Colonic mucosa (tissue), 4 donors: ENCODE measurements at regions not wholly inside any gene's neighbourhood (a gene's known extent, or its start where the extent isn't known, plus 50 kb on each side); places are given as distances from the start of the nearest gene placed in this dataset.

Source experiments
- DNase-seq: peaks from one replicate; pipeline ENCODE4 v3.0.0-alpha.2; 2020
- H3K27ac ChIP-seq: fragments of 200-600 bp; one replicate; pipeline ENCODE4 v1.8.0; 2021
- H3K27me3 ChIP-seq: fragments of 200-600 bp; one replicate; pipeline ENCODE4 v1.8.0; 2021
- H3K36me3 ChIP-seq: fragments of 200-600 bp; one replicate; pipeline ENCODE4 v1.8.0; 2021
- H3K4me1 ChIP-seq: fragments of 200-600 bp; one replicate; pipeline ENCODE4 v1.8.0; 2021; ENCODE audit warnings: mild to moderate bottlenecking
- H3K4me3 ChIP-seq: fragments of 200-600 bp; one replicate; pipeline ENCODE4 v1.8.0; 2021
- H3K9ac ChIP-seq, 2 donors: one replicate each; pipeline ENCODE4 v1.7.0; 2013; ENCODE audit warnings: control low read depth in 2 of 2, low read depth in 2 of 2, low read length in 2 of 2
- H3K9me3 ChIP-seq: fragments of 200-600 bp; one replicate; pipeline ENCODE4 v1.8.0; 2021
- intact Hi-C: fragments of 100-400 bp; cut with DNase I; formaldehyde crosslinking; loops from one replicate; pipeline ENCODE4 v1.14.1; 2022
- TF ChIP-seq, protein P1 (sequence below): fragments of 200-600 bp; IDR thresholded peaks from one replicate; pipeline ENCODE4 v1.8.0; 2022; ENCODE audit warnings: antibody characterized with exemption, mild to moderate bottlenecking
- donor health status: healthy.
- donor health status: DM: no; HTN: no; CAD: no.
- donor health status: DM: no; HTN: no; CAD: no.

DNA sequence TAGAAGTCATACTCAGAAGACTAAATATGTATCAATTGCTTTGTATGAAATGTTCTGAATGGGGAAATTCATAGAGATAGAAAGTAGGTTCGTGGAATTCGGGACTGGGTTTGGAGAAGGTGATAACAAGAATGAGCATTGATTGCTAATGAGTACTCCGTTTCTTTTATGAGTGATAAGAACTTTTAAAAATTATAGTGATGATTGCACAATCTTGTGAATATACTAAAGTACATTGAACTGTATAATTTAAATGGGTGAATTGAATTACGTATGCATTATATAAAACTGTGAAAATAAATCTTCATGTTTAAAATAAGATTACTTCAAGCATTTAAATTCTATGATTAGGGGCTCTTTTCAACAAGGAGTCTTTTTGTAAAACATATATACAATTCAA, 425.6 kb upstream of the NCAM2 start:
- Histone ChIP-seq H3K4me3 (no peak overlapping the region), H3K4me1 (no peaks in the 10 kb centered on the region), H3K9ac (no peak overlapping the region), H3K27ac (no peak overlapping the region), H3K27me3 (no peaks in the 10 kb centered on the region), H3K9me3 (no peaks in the 10 kb centered on the region), H3K36me3 (no peaks in the 10 kb centered on the region)
- DNase-seq, result no peak
- intact Hi-C loops, result no loop called here
- TF ChIP-seq, protein P1, sequence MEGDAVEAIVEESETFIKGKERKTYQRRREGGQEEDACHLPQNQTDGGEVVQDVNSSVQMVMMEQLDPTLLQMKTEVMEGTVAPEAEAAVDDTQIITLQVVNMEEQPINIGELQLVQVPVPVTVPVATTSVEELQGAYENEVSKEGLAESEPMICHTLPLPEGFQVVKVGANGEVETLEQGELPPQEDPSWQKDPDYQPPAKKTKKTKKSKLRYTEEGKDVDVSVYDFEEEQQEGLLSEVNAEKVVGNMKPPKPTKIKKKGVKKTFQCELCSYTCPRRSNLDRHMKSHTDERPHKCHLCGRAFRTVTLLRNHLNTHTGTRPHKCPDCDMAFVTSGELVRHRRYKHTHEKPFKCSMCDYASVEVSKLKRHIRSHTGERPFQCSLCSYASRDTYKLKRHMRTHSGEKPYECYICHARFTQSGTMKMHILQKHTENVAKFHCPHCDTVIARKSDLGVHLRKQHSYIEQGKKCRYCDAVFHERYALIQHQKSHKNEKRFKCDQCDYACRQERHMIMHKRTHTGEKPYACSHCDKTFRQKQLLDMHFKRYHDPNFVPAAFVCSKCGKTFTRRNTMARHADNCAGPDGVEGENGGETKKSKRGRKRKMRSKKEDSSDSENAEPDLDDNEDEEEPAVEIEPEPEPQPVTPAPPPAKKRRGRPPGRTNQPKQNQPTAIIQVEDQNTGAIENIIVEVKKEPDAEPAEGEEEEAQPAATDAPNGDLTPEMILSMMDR, result no peak

DNA sequence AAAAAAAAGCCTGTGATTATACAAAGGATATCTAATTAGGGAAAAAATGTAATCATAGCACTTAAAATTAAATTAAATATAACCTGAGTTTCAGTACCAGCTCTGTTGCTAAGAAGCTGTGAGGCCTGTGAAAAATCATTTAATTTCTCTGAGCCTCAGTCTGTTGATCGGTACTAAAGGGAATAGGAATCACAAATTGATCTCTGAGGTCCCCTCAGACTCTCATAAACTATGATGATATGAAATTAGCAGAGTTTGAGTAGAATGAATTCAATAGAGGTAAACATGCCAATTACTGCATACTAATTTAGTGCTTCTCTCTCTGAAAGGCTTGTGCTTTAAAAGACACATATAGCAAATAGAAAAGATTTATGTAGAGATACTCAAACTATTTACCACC, 416.8 kb upstream of the NCAM2 start:
- H3K27ac ChIP-seq, result no peak overlapping the region
- H3K9ac ChIP-seq, result no peak overlapping the region

DNA sequence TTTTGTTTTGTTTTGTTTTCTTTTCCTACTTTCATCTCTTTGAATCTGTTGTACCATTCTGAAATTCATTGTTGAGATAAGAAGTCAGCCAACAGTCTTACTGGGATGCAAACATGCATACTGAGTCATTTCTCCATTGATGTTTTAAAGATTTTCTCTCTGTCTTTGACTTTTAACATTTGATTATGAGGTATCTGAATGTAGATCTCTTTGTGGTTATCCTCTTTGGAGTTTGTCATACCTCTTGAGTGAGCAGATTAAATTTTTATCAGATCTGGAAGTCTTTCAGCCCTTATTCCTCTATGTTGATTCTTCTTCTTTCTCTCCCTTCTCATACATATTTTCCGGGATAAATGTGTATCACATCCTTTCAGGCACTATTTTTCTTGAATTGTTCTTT, 406.9 kb upstream of the NCAM2 start:
- intact Hi-C loops, result no loop called here
- Histone ChIP-seq H3K27me3 (no peaks in the 10 kb centered on the region), H3K36me3 (no peaks in the 10 kb centered on the region), H3K4me1 (no peaks in the 10 kb centered on the region), H3K4me3 (no peak overlapping the region), H3K9me3 (no peaks in the 10 kb centered on the region), H3K27ac (no peak overlapping the region), H3K9ac (no peak overlapping the region)
- TF ChIP-seq, protein P1, result no peak
- DNase-seq, result no peak

More for the DNA sequence above, 416.8 kb upstream of the NCAM2 start:
- Histone ChIP-seq H3K27me3 (no peaks in the 10 kb centered on the region), H3K4me3 (no peak overlapping the region), H3K36me3 (no peaks in the 10 kb centered on the region), H3K4me1 (no peaks in the 10 kb centered on the region), H3K9me3 (no peaks in the 10 kb centered on the region)
- intact Hi-C loops, result no loop called here
- no peak for DNase-seq
- TF ChIP-seq, protein P1, result no peak

DNA sequence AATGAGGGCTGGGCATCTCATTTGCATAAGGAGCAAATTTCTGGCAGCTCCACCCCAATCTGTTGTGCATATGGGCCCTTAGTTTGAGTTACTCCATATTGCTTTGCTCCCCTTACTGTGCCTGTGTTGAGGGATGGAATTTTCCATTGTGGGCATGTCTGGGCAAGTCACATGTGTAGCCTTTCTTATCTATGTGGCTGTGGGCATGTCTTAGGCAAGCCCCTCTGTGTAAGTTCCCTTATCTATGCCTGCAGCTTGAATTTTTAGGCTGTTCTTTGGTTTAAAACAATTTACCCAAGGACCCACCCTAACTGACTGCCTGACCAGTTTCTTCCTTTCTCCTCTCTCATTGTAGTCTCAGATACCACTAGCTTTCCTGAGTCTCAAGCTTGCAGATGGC, 405.7 kb upstream of the NCAM2 start:
- Histone ChIP-seq H3K36me3 (no peaks in the 10 kb centered on the region), H3K9ac (no peak overlapping the region), H3K4me3 (no peak overlapping the region), H3K9me3 (no peaks in the 10 kb centered on the region), H3K27ac (no peak overlapping the region), H3K27me3 (no peaks in the 10 kb centered on the region), H3K4me1 (no peaks in the 10 kb centered on the region)
- TF ChIP-seq, protein P1, result no peak
- intact Hi-C loops, result no loop called here
- DNase-seq, result no peak

DNA sequence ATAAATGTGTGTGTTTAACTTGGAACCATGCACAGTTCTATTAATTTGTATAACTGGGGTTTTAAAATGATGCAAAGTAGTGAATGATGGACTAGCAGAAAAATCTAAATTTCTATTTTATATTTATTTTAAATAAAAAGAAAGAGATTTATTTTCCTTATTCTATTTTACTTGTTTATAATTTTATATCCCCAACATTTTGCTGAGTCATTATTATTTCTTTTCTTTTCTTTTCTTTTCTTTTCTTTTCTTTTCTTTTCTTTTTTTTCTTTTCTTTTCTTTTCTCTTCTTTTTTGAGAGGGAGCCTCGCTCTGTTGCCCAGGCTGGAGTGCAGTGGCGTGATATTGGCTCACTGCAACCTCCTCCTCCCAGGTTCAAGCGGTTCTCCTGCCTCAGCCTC, 395.0 kb upstream of the NCAM2 start:
- DNase-seq, result no peak
- Histone ChIP-seq H3K36me3 (no peaks in the 10 kb centered on the region), H3K9ac (no peak overlapping the region), H3K4me1 (no peaks in the 10 kb centered on the region), H3K27me3 (no peaks in the 10 kb centered on the region), H3K27ac (no peak overlapping the region), H3K4me3 (no peak overlapping the region), H3K9me3 (no peaks in the 10 kb centered on the region)
- TF ChIP-seq, protein P1, result no peak
- intact Hi-C loops, result no loop called here

DNA sequence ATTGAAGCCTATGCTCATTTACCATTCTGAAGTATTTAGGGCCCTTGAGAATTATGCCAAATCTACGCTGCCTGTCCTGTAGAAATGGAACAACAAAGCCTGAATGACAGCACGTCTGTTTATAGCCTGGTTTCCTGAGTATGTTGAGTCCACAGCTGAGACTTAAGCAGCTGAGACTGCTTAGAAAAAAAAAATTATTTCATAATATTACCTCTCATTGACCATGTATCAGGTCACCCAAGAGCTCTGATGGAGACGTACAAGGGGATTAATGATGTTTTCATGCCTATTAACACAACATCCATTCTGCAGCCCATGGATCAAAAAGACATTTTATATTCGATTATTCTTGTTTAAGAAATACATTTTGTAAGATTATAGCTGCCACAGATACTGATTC, 387.2 kb upstream of the NCAM2 start:
- DNase-seq, result no peak
- Histone ChIP-seq H3K27me3 (no peaks in the 10 kb centered on the region), H3K9me3 (no peaks in the 10 kb centered on the region), H3K4me1 (no peaks in the 10 kb centered on the region), H3K27ac (no peak overlapping the region), H3K4me3 (no peak overlapping the region), H3K9ac (no peak overlapping the region), H3K36me3 (no peaks in the 10 kb centered on the region)
- intact Hi-C loops, result no loop called here
- TF ChIP-seq, protein P1, result no peak
